ENCODE measurements at regions not wholly inside any gene's neighbourhood (a gene's known extent, or its start where the extent isn't known, plus 50 kb on each side); places are given as distances from the start of the nearest gene placed in this dataset.

DNA sequence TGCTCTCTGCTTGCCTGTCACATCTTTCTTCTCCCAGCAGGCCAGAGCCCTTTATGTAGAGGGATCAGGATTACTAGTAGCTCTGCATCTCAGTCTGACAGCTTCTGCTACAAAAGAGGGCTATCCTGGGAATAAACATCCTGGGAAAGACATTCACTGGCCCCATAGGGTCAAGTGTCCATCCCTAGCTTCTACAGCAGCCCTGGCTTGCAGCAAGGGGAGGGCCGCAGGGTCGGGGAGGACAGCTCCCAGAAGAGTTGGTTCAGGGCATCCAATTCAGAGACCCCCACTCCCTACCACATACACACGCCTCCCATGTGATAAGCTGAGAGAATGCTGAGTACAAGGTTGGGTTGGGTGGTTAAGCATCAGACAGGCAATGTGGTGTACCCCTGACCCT lies 154.1 kb upstream of the PDE10A start:
- DNase-seq, result no peak

DNA sequence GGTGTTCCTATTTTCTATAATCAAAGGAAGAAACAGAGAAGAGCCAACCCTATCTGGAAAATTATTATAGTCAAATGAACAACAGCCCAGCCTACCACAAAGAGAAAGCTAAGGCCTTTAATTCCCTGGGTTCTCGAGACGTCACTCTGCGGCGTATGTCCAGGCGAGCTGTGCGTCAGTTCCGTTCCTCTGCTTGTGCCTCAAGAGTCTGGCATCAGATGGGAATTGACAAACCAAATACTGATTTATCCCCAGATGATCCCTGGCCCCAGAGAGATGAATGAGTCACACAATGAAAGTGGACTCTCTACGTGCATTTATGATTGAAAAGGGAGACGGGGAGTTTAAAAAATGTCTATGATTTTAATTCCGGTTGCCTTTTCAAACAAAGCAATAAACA lies 151.6 kb upstream of the PDE10A start:
- no peak for DNase-seq

- no peak for DNase-seq
Observed at GRCh38 chr6:165811512-165811911, 148.5 kb upstream of the PDE10A start.

DNA sequence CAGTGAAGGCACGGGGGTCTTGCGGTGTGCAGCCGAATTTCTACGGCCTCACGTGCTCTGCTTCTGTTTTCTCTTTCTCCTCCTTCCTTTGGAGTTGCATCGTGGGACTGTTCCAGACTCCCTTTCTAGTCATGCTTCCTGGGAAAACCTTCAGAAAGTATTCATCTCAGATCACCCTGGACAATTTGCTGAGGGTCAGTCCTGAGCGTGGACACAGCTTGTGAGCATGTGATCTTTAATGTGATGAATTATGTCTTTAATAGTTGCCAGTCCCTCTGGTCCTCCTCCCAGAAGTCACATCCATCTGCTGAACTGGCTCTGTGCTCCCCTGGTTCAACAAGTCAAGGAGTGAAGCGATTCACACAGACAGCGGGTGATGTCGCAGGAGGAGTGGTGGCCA lies 145.0 kb upstream of the PDE10A start:
- DNase-seq, result no peak

- no peak for DNase-seq
Observed at GRCh38 chr6:165807249-165807960, 144.4 kb upstream of the PDE10A start.

DNA sequence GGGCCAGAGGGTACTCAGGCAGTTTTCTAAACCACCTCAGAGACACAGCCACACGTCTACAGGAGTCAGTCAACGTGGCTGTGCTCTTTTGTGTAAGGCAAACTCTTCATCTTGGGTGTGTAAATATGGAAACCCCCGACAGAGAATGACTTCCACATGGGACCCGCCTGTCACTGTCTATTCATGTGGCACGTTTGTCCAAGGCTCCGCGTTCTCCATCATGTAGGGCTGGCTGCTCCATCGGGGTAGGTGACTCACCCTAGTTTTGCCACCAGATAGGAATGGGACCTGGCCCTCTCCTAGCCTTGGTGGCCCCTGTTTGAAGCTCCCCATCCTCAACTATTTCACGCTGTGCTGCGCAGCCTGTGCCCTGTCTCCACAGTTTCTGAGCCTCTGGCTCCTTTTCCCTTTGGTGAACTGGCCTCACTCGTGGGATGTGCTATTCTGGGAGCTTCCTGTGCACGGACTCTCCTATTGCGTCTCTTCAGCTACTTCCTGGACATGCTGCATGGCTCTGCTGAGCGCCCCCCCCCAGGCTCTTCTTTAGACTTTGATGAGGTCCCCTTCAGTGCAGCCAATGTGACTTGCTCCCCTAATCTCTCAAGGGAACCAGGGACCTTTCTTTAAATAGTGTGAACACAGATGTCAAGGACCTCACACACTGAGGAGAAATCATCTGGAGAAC lies 143.2 kb upstream of the PDE10A start:
- no peak for DNase-seq

- no peak for DNase-seq
Observed at GRCh38 chr6:165805636-165806035, 142.6 kb upstream of the PDE10A start.

DNA sequence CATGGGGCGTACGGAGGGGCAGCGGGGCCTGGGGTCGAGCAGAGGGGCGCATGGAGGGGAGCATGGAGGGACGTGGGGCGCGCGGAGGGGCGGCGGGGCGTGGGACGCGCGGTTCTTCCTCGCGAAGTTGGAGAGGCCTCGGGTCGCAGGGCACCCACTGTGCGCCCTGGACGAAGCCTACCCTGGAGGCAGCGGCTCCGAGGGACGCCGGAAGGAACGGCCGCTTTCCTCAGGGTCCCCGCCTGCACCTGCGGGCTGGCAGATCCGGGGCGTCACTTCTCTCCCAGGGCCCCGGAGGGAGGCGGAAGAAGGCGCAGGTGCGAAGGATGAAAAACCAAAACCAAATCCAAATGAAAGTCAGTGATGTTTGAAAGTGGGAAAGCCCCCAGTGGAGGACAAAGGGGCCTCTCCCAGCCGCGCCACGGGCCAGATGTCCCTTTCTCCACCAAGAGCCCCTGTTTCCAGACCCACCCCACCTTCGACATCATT lies 142.1 kb upstream of the PDE10A start:
- DNase-seq, result no peak

DNA sequence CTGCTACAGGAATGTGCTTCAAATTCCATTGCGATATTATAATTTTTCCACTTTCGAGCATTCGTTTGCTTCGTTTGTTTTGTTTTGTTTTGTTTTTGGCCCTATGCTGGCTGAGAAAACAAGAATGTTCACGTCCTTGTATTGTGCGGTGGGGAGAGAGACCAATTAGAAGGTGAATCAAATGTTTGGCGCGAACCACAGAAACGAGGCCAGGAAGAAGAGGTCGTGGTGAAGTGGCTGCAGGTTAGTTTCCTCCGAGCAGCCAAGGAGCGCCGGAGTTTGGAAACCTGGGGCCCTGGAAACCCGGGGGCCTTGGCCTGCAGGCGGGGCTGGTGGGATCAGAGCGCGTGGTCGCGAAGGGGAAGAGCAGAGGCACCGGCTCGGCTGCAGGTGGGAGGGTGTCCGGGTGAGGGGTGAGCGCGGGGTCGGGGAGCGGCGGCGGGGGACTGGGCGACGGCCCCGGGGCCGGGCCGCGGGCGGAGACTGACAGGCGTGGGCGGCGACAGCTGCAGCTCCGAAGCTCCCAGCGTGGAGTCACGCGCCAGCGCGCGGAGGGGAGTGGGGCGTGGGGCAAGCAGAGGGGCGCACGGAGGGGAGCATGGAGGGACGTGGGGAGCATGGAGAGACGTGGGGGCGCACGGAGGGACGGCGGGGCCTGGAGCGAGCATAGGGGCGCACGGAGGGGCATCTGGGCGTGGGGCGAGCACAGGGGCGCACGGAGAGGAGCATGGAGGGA lies 141.5 kb upstream of the PDE10A start:
- DNase-seq, result no peak

- no peak for DNase-seq
Observed at GRCh38 chr6:165800337-165800736, 137.3 kb upstream of the PDE10A start.

DNA sequence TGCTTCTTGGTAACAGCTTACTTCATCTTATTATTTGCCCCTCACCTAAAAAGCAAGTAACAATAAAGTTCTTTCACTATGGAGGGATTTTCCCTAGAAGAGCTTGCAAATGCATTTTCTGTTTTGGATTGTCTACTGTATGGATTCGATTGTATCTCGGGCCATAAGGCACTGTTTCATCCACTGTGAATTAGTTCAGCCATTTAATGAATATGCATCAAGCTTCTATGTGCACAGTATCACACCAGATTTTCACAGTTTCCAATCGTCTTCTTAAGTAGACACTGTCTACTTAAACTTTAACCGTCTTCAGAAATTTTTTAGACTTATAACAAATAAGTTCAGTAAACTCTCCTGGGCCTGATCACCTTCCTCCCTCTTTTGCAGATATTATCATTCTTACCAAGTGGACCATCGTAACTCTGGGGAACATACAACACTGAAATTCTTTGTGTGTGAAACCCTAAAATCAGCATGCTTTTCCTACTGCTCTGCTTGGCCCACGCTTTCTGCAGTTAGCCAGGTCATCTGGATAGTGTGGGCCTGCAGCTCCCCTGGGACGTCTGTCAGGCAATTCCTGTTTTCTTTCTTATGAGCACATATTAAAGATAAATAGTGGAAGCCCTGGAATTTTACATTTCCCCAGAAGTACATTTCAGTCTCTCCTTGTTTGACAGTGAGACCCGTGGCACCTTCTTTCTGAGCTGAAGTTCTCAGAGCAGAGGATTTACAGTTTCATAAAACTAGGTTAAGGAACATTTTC lies 136.5 kb upstream of the PDE10A start:
- no peak for DNase-seq

GRCh38 chr6:165798991-165799390 lies 135.9 kb upstream of the PDE10A start:
- DNase-seq, result no peak

GRCh38 chr6:165794179-165794601 lies 131.1 kb upstream of the PDE10A start:
- DNase-seq, result no peak

DNA sequence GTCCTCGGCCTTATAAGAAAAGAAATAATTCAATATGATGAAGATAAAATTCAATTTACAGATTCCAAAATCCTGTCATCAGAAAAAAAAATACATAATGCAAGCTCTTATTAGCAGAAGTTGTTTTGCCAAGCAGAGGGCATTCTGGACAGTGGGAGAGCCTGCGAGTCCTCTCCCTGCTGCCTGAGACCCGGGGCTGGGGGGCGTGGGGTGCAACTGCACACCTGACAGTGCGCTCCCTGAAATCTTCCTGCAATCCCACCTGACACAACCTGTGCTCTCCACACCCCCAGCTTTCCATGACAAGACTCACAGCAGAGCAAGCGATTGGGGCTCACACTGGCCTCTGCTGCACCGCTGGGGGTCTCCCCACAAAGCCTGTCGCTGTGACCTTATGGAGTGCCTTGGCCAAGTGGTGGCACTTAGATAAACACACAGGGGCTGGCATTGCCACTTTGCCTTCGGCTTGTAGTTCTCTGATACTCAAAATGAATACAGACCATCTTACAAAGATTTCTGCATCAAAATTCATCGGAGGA lies 130.3 kb upstream of the PDE10A start:
- no peak for DNase-seq

DNA sequence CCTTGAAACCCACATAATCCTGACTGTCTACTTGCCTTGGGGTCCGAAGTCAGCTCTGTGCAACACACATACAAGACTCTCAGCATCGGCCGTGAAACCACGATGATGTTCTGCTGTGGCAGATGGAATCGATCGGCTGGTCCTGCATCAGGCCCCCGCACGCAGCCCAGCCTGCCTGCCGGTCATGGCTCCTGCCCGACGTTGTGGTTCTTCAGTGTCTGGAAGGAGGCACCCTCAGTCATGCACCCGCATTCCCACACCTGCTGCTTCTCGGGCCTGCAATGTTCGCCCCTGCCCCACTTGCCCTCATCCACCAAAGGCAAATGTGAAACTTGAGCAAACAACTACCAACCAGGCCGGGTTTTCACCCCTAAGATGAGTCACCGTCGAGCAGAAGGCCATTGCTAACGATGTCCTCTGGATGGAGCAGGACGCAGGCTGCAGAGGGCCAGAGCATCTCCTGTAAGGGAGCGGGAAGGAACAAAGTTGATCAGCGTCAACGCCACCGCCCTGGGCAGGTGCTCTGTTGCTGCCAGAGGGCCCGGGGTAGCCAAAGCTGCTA lies 128.9 kb upstream of the PDE10A start:
- no peak for DNase-seq

DNA sequence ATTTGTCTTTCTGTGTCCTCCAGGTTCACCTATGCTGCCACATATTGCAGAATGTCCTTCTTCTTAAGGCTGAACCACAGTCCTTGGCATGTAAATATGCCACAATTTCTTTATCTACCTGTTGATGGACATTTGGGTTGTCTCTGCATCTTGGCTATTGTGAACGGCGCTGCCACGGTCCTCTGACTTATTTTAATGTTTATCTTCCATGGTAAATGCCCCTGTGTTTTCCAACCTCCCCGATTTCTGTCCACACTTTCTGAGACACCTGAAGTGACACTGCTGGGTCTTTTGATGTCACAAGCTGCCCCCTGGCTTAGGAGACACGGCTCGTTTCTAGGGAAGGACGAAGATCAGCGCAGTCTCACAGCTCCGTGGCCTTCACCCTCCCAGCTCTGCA lies 128.3 kb upstream of the PDE10A start:
- no peak for DNase-seq

GRCh38 chr6:165782812-165783211 lies 119.8 kb upstream of the PDE10A start:
- no peak for DNase-seq

- DNase-seq, result no peak
Observed at GRCh38 chr6:165782134-165782533, 119.1 kb upstream of the PDE10A start.

- DNase-seq, result no peak
Observed at GRCh38 chr6:165777680-165778079, 114.6 kb upstream of the PDE10A start.

- no peak for DNase-seq
Observed at GRCh38 chr6:165776691-165777090, 113.7 kb upstream of the PDE10A start.

DNA sequence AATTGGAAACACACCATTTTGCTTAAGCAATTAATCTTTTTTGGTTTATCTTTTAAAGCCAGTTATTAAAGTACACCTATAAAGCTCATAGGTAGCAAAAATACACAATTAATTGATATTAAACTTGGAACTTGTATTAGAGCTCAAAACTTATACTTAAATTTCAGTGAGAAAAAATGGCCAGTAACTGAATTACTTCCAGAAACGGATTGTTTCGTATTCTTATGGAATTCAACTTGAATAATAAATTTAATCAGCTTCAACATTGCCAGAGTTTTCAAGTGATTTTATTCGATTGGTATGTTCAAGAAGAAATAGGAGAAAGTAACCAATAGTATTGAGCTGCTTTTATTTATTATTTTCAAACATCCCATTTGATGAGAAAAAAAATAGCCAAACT lies 112.7 kb upstream of the PDE10A start:
- no peak for DNase-seq

DNA sequence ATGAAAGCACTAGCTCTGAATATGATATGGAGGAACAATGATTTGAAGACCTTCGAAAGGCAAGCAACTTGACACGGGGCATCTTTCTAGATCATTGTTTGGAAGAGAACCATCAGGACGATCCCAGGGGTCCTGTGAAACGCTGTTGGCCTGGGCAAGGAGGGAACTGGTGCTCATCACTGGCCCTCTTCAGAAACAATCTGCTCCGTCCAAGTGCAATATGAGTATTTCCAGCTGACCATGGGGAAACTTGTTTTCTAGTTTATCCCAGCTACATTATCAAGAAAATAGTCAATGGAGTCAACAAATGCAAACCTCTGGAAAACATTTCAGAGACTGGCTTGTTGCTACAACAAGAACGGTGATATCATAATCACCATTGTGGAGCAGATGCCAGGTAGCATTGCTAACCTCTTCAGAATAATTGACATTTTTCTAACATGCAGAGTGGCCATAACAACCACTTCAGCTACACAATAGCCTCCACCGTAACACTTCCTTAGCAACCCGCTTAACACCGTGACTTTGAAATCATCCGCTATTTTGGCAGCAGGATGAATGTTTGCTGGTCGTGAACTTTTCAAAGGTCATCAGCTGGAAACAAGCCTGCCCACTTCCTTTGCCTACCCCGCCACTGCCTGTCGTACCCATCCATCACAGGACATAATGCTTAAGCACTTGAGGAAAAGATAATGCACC lies 112.0 kb upstream of the PDE10A start:
- DNase-seq, result peak; percentile 21

All from KG1 (cell line).